ENCODE measurements at regions not wholly inside any gene's neighbourhood (a gene's known extent, or its start where the extent isn't known, plus 50 kb on each side); places are given as distances from the start of the nearest gene placed in this dataset.

DNA sequence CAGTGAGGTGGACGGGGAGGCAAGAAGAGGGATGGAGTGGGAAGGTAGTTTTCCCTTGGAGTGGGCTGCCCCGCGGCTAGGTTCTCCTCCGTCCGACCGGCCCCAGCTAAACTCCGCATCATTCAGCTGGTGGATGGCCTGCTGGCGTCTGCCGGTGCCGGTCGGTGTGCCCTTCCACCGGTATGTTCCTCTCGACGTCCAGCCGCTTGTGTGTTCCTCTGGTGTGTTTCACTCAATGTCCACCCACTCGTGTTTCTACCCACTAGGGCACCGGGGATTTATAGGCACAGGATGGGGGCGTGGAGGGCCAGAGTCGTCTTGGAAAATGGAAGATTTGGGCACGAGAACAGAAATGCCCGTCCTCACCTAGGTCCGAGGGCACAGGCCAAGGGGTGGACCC is 931.7 kb upstream of the B3GALT2 start:
- TF ChIP-seq, protein P1, sequence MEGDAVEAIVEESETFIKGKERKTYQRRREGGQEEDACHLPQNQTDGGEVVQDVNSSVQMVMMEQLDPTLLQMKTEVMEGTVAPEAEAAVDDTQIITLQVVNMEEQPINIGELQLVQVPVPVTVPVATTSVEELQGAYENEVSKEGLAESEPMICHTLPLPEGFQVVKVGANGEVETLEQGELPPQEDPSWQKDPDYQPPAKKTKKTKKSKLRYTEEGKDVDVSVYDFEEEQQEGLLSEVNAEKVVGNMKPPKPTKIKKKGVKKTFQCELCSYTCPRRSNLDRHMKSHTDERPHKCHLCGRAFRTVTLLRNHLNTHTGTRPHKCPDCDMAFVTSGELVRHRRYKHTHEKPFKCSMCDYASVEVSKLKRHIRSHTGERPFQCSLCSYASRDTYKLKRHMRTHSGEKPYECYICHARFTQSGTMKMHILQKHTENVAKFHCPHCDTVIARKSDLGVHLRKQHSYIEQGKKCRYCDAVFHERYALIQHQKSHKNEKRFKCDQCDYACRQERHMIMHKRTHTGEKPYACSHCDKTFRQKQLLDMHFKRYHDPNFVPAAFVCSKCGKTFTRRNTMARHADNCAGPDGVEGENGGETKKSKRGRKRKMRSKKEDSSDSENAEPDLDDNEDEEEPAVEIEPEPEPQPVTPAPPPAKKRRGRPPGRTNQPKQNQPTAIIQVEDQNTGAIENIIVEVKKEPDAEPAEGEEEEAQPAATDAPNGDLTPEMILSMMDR (IDR thresholded peaks at IDR 0.05; ENCODE audit: poor library complexity): no peak
- TF ChIP-seq EZH2 (IDR thresholded peaks at IDR 0.05; ENCODE audit: borderline replicate concordance): no peak
